Esophagus (tissue), 2 donors: ENCODE measurements at regions not wholly inside any gene's neighbourhood (a gene's known extent, or its start where the extent isn't known, plus 50 kb on each side); places are given as distances from the start of the nearest gene placed in this dataset.

ENCODE experiments used
- H3K27ac ChIP-seq, 2 donors: one replicate each; pipeline ENCODE4 v1.5.1; 2013; ENCODE audit warnings: low read depth in 2 of 2, mild to moderate bottlenecking in 2 of 2, inconsistent platforms in 1 of 2, low read length in 1 of 2, moderate library complexity in 1 of 2
- H3K27me3 ChIP-seq, 2 donors: one replicate each; pipeline ENCODE4 v1.6.1; 2013; ENCODE audit warnings: low read length in 2 of 2, control low read depth in 1 of 2, mild to moderate bottlenecking in 1 of 2; ENCODE audit not compliant: insufficient read depth in 2 of 2, control insufficient read depth in 1 of 2
- H3K36me3 ChIP-seq, 2 donors: one replicate each; pipeline ENCODE4 v1.6.1; 2013; ENCODE audit warnings: low read length in 1 of 2; ENCODE audit not compliant: control insufficient read depth in 2 of 2, insufficient read depth in 2 of 2
- H3K4me1 ChIP-seq, 2 donors: one replicate each; pipeline ENCODE4 v1.6.1; 2013; ENCODE audit warnings: low read length in 1 of 2; ENCODE audit not compliant: control insufficient read depth in 2 of 2, insufficient read depth in 2 of 2
- H3K4me3 ChIP-seq, 2 donors: one replicate each; pipeline ENCODE4 v1.5.1; 2013; ENCODE audit warnings: low read length in 2 of 2, mild to moderate bottlenecking in 2 of 2, low read depth in 1 of 2, moderate library complexity in 1 of 2
- H3K9me3 ChIP-seq, 2 donors: one replicate each; pipeline ENCODE4 v1.6.1; 2013; ENCODE audit warnings: mild to moderate bottlenecking in 2 of 2, low read depth in 1 of 2, low read length in 1 of 2, moderate library complexity in 1 of 2; ENCODE audit not compliant: control insufficient read depth in 2 of 2, insufficient read depth in 1 of 2
- WGBS, 2 donors: extraction: QIAGEN DNeasy Blood & Tissue Kit; methylation state at CpG; one replicate each; pipeline ENCODE4 v1.1.7; 2013; 5-methylcytosine and 5-hydroxymethylcytosine counted together
- donor health status: healthy with polysubstance abuse.
- donor health status: Bipolar disorder and iron deficiency.

- Histone ChIP-seq H3K36me3 (no peaks in the 10 kb centered on the region), H3K4me3 (no peak overlapping the region), H3K4me1 (no peaks in the 10 kb centered on the region), H3K9me3 (no peaks in the 10 kb centered on the region), H3K27me3 (no peaks in the 10 kb centered on the region), H3K27ac (no peak overlapping the region)
- 53 to 60% methylated on average over 6 of the region's 6 CpGs for WGBS, 2 donors
Observed at GRCh38 chr6:92820601-92821000, 598.8 kb downstream of the EPHA7 start.

DNA sequence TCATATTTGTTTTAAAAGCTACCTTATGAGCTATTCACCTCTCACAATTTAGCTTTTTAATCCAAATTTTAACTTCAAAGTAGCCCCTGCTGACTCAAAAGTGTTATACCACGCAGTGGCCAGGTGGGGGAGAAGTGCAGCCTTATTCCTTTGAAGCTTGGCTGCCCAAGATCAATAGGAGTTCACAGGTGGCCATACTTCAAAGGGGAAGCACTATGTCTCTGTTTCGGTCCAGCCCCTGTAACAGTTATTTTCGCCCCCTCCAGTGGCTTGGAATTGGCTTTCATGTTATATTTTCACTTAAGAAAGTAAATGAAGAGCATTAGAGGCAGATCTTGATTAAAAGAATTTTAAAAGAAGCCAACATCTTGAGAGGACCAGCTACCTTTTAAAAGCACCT, 608.4 kb downstream of the EPHA7 start:
- WGBS, 2 donors = 9 to 18% methylated on average over 3 of the region's 3 CpGs
- Histone ChIP-seq H3K27ac (no peak overlapping the region), H3K27me3 (no peaks in the 10 kb centered on the region)

DNA sequence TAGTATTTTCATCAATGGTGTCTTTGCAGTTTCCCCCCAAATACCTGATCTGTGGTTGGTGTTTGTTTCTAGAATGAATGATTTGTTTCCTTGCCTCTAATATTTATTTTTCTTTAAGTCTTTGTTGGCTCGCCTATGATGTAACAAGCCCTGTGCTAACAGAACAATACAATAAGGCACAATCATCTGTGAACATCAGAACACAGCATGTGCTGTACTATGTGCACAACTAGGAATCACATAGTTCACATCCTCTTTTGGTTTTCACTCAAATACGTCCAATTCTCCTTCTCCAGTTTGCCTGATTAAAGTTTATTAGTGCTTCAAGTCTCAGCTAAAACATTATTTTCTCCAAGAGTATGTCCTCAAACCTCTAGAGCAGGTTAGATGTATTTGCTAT, 613.1 kb downstream of the EPHA7 start:
- no peaks in the 10 kb centered on the region for H3K4me1 ChIP-seq
- H3K36me3 ChIP-seq = no peaks in the 10 kb centered on the region
- no peaks in the 10 kb centered on the region for H3K27me3 ChIP-seq
- 36 to 46% methylated on average over 2 of the region's 2 CpGs for whole genome bisulfite sequencing, 2 donors
- no peak overlapping the region for H3K4me3 ChIP-seq
- H3K9me3 ChIP-seq = no peaks in the 10 kb centered on the region
- no peak overlapping the region for H3K27ac ChIP-seq

More for the DNA sequence above, 608.4 kb downstream of the EPHA7 start:
- Histone ChIP-seq H3K36me3 (no peaks in the 10 kb centered on the region), H3K4me1 (no peaks in the 10 kb centered on the region), H3K9me3 (no peaks in the 10 kb centered on the region), H3K4me3 (no peak overlapping the region)

- 95 to 96% methylated on average over 1 of the region's 1 CpG for WGBS, 2 donors
- H3K4me1 ChIP-seq = no peaks in the 10 kb centered on the region
Observed at GRCh38 chr6:92791403-92791802, 628.0 kb downstream of the EPHA7 start.

GRCh38 chr6:92790381-92790780, 629.0 kb downstream of the EPHA7 start:
- Histone ChIP-seq H3K27ac (no peak overlapping the region), H3K27me3 (no peaks in the 10 kb centered on the region), H3K4me1 (no peaks in the 10 kb centered on the region), H3K9me3 (no peaks in the 10 kb centered on the region), H3K36me3 (no peaks in the 10 kb centered on the region), H3K4me3 (no peak overlapping the region)
- WGBS, 2 donors = 67 to 74% methylated on average over 3 of the region's 3 CpGs

More at GRCh38 chr6:92791403-92791802, 628.0 kb downstream of the EPHA7 start:
- H3K9me3 ChIP-seq = no peaks in the 10 kb centered on the region
- H3K4me3 ChIP-seq = no peak overlapping the region
- no peak overlapping the region for H3K27ac ChIP-seq
- H3K27me3 ChIP-seq = no peaks in the 10 kb centered on the region
- H3K36me3 ChIP-seq = no peaks in the 10 kb centered on the region

- no peaks in the 10 kb centered on the region for H3K27me3 ChIP-seq
- no peaks in the 10 kb centered on the region for H3K9me3 ChIP-seq
- H3K4me1 ChIP-seq = no peaks in the 10 kb centered on the region
- no peak overlapping the region for H3K4me3 ChIP-seq
- no peak overlapping the region for H3K27ac ChIP-seq
- H3K36me3 ChIP-seq = no peaks in the 10 kb centered on the region
- WGBS, 2 donors = 52 to 55% methylated on average over 1 of the region's 1 CpG
Observed at GRCh38 chr6:92784235-92784634, 635.1 kb downstream of the EPHA7 start.

DNA sequence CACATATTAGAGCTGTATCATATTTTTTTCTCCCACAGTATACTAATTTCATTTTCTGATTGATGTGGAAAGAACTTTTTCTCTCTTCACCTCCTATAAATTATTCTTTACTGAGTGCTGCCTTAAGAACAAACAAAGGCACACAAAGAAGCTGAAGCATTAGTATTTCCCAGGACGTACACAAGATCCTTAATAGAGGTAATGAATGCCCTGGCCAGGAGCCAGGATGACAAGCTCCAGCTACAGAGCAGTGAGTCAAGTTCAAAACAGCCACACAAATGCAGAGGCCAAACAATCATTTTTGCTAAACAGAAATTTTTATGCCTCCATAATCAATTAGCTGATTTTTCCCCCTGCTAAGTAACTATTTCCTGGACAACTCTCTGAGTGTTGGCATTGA, 639.6 kb downstream of the EPHA7 start:
- no peaks in the 10 kb centered on the region for H3K4me1 ChIP-seq
- no peaks in the 10 kb centered on the region for H3K9me3 ChIP-seq
- no peaks in the 10 kb centered on the region for H3K36me3 ChIP-seq
- no peaks in the 10 kb centered on the region for H3K27me3 ChIP-seq
- WGBS, 2 donors = 7 to 17% methylated on average over 1 of the region's 1 CpG
- no peak overlapping the region for H3K27ac ChIP-seq
- H3K4me3 ChIP-seq = no peak overlapping the region

GRCh38 chr6:92777146-92777740, 642.1 kb downstream of the EPHA7 start:
- no peaks in the 10 kb centered on the region for H3K36me3 ChIP-seq
- no peak overlapping the region for H3K4me3 ChIP-seq
- H3K27ac ChIP-seq = no peak overlapping the region
- WGBS, 2 donors = 24 to 28% methylated on average over 1 of the region's 1 CpG
- H3K9me3 ChIP-seq = no peaks in the 10 kb centered on the region
- no peaks in the 10 kb centered on the region for H3K27me3 ChIP-seq
- H3K4me1 ChIP-seq = no peaks in the 10 kb centered on the region

GRCh38 chr6:92770540-92770939, 648.8 kb downstream of the EPHA7 start:
- H3K27me3 ChIP-seq = no peaks in the 10 kb centered on the region
- H3K4me3 ChIP-seq = no peak overlapping the region
- H3K36me3 ChIP-seq = no peaks in the 10 kb centered on the region
- no peaks in the 10 kb centered on the region for H3K9me3 ChIP-seq
- WGBS, 2 donors = 57 to 62% methylated on average over 5 of the region's 5 CpGs
- H3K27ac ChIP-seq = no peak overlapping the region
- no peaks in the 10 kb centered on the region for H3K4me1 ChIP-seq

- Histone ChIP-seq H3K27ac (no peak overlapping the region), H3K9me3 (no peaks in the 10 kb centered on the region), H3K36me3 (no peaks in the 10 kb centered on the region), H3K4me3 (no peak overlapping the region), H3K4me1 (no peaks in the 10 kb centered on the region), H3K27me3 (no peaks in the 10 kb centered on the region)
- WGBS, 2 donors = 83 to 87% methylated on average over 1 of the region's 1 CpG
Observed at GRCh38 chr6:92767101-92767500, 652.3 kb downstream of the EPHA7 start.
